NCI-H1105 (cell line): ENCODE measurements at regions not wholly inside any gene's neighbourhood (a gene's known extent, or its start where the extent isn't known, plus 50 kb on each side); places are given as distances from the start of the nearest gene placed in this dataset.

Source experiments
- DNase-seq: peaks from one replicate; lab custom pipeline; 2025; lab: John Stamatoyannopoulos, UW

- no peak for DNase-seq
Measured at GRCh38 chr5:141800617-141801016, 77.6 kb downstream of the PCDH1 start.

GRCh38 chr5:141799507-141800167 lies 78.6 kb downstream of the PCDH1 start:
- DNase-seq = no peak

- no peak for DNase-seq
Measured at GRCh38 chr5:141797425-141797824, 80.8 kb downstream of the PCDH1 start.

GRCh38 chr5:141795421-141795820 lies 82.8 kb downstream of the PCDH1 start:
- DNase-seq = no peak

- DNase-seq = no peak
Measured at GRCh38 chr5:141793881-141794280, 84.3 kb downstream of the PCDH1 start.

- no peak for DNase-seq
Measured at GRCh38 chr5:141793403-141793802, 84.8 kb downstream of the PCDH1 start.

- no peak for DNase-seq
Measured at GRCh38 chr5:141790630-141791029, 87.6 kb downstream of the PCDH1 start.

GRCh38 chr5:141789330-141789729 lies 88.9 kb downstream of the PCDH1 start:
- no peak for DNase-seq

GRCh38 chr5:141788296-141788970 lies 89.8 kb downstream of the PCDH1 start:
- no peak for DNase-seq

- DNase-seq = no peak
Measured at GRCh38 chr5:141787376-141787775, 90.8 kb downstream of the PCDH1 start.

- no peak for DNase-seq
Measured at GRCh38 chr5:141786700-141787099, 91.5 kb downstream of the PCDH1 start.

GRCh38 chr5:141785711-141786110 lies 92.5 kb downstream of the PCDH1 start:
- DNase-seq = no peak

GRCh38 chr5:141785135-141785534 lies 93.1 kb downstream of the PCDH1 start:
- DNase-seq = no peak

- no peak for DNase-seq
Measured at GRCh38 chr5:141784529-141784928, 93.7 kb downstream of the PCDH1 start.

- no peak for DNase-seq
Measured at GRCh38 chr5:141783947-141784296, 94.3 kb downstream of the PCDH1 start.

- DNase-seq = no peak
Measured at GRCh38 chr5:141783005-141783946, 94.9 kb downstream of the PCDH1 start.

- DNase-seq = no peak
Measured at GRCh38 chr5:141781910-141782309, 96.3 kb downstream of the PCDH1 start.

- DNase-seq = no peak
Measured at GRCh38 chr5:141780952-141781781, 97.0 kb downstream of the PCDH1 start.

- DNase-seq = no peak
Measured at GRCh38 chr5:141780240-141780951, 97.8 kb downstream of the PCDH1 start.

GRCh38 chr5:141779503-141779973 lies 97.5 kb upstream of the ARAP3 start:
- no peak for DNase-seq

GRCh38 chr5:141778683-141779082 lies 96.7 kb upstream of the ARAP3 start:
- no peak for DNase-seq
